HG02938 (cell line): ENCODE measurements at regions not wholly inside any gene's neighbourhood (a gene's known extent, or its start where the extent isn't known, plus 50 kb on each side); places are given as distances from the start of the nearest gene placed in this dataset.

Experiments used
- ATAC-seq: cut with Tn5 transposase; IDR thresholded peaks from one replicate; pipeline ENCODE4 v1.9.1; 2021; ENCODE audit warnings: mild to moderate bottlenecking, moderate library complexity; ENCODE audit not compliant: unreplicated experiment

GRCh38 chr15:69624155-69624520, 171.5 kb downstream of the RPLP1 start:
- ATAC-seq: no peak

GRCh38 chr15:69624816-69625215, 172.2 kb downstream of the RPLP1 start:
- ATAC-seq: no peak

GRCh38 chr15:69625328-69625727, 172.7 kb downstream of the RPLP1 start:
- ATAC-seq: no peak

GRCh38 chr15:69626095-69627066, 173.8 kb downstream of the RPLP1 start:
- no peak for ATAC-seq

- no peak for ATAC-seq
These were observed 175.0 kb downstream of the RPLP1 start for GRCh38 chr15:69627548-69628158.

GRCh38 chr15:69628256-69629093, 175.9 kb downstream of the RPLP1 start:
- no peak for ATAC-seq

GRCh38 chr15:69629631-69630161, 177.1 kb downstream of the RPLP1 start:
- ATAC-seq: no peak

GRCh38 chr15:69631005-69631404, 178.4 kb downstream of the RPLP1 start:
- ATAC-seq: no peak

- ATAC-seq: no peak
These were observed 179.4 kb downstream of the RPLP1 start for GRCh38 chr15:69631978-69632377.

- ATAC-seq: no peak
These were observed 182.2 kb downstream of the RPLP1 start for GRCh38 chr15:69634860-69635259.

GRCh38 chr15:69636169-69636915, 183.7 kb downstream of the RPLP1 start:
- no peak for ATAC-seq

GRCh38 chr15:69637818-69638217, 185.2 kb downstream of the RPLP1 start:
- no peak for ATAC-seq

- no peak for ATAC-seq
These were observed 190.9 kb downstream of the RPLP1 start for GRCh38 chr15:69643476-69643875.

GRCh38 chr15:69643971-69644370, 191.4 kb downstream of the RPLP1 start:
- ATAC-seq: no peak

GRCh38 chr15:69644876-69645275, 192.3 kb downstream of the RPLP1 start:
- ATAC-seq: no peak

GRCh38 chr15:69647142-69647513, 194.5 kb downstream of the RPLP1 start:
- ATAC-seq: no peak

GRCh38 chr15:69648212-69648611, 195.6 kb downstream of the RPLP1 start:
- no peak for ATAC-seq

GRCh38 chr15:69648775-69649735, 196.4 kb downstream of the RPLP1 start:
- ATAC-seq: no peak

GRCh38 chr15:69652293-69652692, 199.7 kb downstream of the RPLP1 start:
- ATAC-seq: no peak
